ENCODE measurements at regions not wholly inside any gene's neighbourhood (a gene's known extent, or its start where the extent isn't known, plus 50 kb on each side); places are given as distances from the start of the nearest gene placed in this dataset.

DNA sequence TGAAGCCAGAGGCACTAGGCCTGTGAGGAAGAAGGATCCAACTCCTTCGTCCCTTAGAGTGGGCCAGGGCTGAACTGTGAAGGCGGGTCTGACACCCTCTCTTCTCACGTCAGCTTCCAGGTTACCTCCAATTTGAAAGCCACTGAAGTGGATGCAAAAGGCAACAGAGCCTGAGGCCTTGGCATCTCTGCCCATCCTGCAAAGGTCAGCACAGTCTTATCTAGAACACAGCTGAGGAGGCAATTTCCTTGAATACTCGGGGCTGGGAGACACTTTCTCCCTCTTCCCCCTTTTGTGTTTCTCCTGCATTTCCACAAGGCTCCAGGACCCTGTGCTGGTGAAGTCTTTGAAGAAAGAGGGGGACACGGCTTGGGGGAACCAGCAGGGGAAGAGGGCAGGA lies 91.6 kb upstream of the PAX6 start:
- TF ChIP-seq, protein P1, sequence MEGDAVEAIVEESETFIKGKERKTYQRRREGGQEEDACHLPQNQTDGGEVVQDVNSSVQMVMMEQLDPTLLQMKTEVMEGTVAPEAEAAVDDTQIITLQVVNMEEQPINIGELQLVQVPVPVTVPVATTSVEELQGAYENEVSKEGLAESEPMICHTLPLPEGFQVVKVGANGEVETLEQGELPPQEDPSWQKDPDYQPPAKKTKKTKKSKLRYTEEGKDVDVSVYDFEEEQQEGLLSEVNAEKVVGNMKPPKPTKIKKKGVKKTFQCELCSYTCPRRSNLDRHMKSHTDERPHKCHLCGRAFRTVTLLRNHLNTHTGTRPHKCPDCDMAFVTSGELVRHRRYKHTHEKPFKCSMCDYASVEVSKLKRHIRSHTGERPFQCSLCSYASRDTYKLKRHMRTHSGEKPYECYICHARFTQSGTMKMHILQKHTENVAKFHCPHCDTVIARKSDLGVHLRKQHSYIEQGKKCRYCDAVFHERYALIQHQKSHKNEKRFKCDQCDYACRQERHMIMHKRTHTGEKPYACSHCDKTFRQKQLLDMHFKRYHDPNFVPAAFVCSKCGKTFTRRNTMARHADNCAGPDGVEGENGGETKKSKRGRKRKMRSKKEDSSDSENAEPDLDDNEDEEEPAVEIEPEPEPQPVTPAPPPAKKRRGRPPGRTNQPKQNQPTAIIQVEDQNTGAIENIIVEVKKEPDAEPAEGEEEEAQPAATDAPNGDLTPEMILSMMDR (IDR thresholded peaks at IDR 0.05) = no peak
- TF ChIP-seq POLR2AphosphoS5 (IDR thresholded peaks at IDR 0.05; ENCODE audit: insufficient read depth in 1 of 2, low read depth in 1 of 2) = no peak
- H3K36me3 ChIP-seq = no peaks in the 10 kb centered on the region
- no peak for DNase-seq (ENCODE audit: extremely low spot score in 2 of 2)
- H3K9me3 ChIP-seq = no peaks in the 10 kb centered on the region
- intact Hi-C loops (cut with DNase I) = no loop called here
- no peaks in the 10 kb centered on the region for H3K27me3 ChIP-seq
- no peaks in the 10 kb centered on the region for H3K4me1 ChIP-seq
- no peak overlapping the region for H3K4me3 ChIP-seq
- no peak overlapping the region for H3K27ac ChIP-seq

DNA sequence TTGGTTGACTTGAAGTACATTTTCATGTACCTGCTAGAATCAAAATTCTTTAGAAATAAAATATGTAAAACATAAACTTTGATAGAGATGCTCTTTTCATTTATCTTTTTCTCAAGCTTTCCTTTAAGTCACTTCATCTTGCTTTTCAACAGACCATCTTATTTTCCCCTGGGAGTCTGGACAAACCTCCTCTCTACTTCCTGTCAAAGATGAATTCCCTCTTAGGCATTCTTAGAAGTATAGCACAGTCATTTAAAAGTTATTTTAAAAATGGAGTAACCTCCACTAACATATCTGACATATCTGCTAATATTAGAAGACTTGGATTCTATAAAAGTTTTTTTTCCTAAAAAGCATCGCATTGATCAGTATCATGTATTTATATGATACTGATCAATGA lies 84.8 kb upstream of the PAX6 start:
- no peaks in the 10 kb centered on the region for H3K4me1 ChIP-seq
- DNase-seq (ENCODE audit: extremely low spot score in 2 of 2) = no peak
- no peaks in the 10 kb centered on the region for H3K9me3 ChIP-seq
- TF ChIP-seq POLR2A (IDR thresholded peaks at IDR 0.05) = no peak
- TF ChIP-seq, protein P1 (IDR thresholded peaks at IDR 0.05) = no peak
- no peak for TF ChIP-seq POLR2AphosphoS5 (IDR thresholded peaks at IDR 0.05; ENCODE audit: insufficient read depth in 1 of 2, low read depth in 1 of 2)
- intact Hi-C loops (cut with DNase I) = no loop called here
- no peaks in the 10 kb centered on the region for H3K27me3 ChIP-seq
- H3K27ac ChIP-seq = no peak overlapping the region
- H3K36me3 ChIP-seq = no peaks in the 10 kb centered on the region
- no peak overlapping the region for H3K4me3 ChIP-seq

DNA sequence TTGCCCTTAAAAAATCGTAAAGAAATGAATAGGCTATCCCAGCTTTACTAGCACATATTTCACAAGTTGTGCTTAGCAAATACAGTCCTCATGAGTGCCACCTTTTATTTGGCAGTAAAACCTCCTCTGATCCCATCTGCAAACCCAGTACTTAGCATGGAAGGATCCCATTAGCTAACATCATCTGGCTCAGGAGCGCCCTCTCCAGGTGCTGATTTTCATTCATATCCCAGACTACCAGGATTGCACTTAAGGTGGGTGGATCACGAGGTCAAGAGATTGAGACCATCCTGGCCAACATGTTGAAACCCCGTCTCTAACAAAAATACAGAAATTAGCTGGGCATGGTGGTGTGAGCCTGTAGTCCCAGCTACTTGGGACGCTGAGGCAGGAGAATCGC lies 76.1 kb upstream of the PAX6 start:
- Histone ChIP-seq H3K4me1 (no peaks in the 10 kb centered on the region), H3K36me3 (no peaks in the 10 kb centered on the region), H3K27ac (no peak overlapping the region), H3K4me3 (no peak overlapping the region), H3K27me3 (no peaks in the 10 kb centered on the region), H3K9me3 (no peaks in the 10 kb centered on the region)
- intact Hi-C loops (cut with DNase I) = no loop called here
- no peak for DNase-seq (ENCODE audit: extremely low spot score in 2 of 2)
- TF ChIP-seq, protein P1 (IDR thresholded peaks at IDR 0.05) = no peak
- TF ChIP-seq POLR2A (IDR thresholded peaks at IDR 0.05) (no peak), POLR2AphosphoS5 (IDR thresholded peaks at IDR 0.05; ENCODE audit: insufficient read depth in 1 of 2, low read depth in 1 of 2) (no peak)

GRCh38 chr11:31884080-31884479 lies 73.0 kb upstream of the PAX6 start:
- TF ChIP-seq, protein P1 (IDR thresholded peaks at IDR 0.05) = no peak
- TF ChIP-seq POLR2AphosphoS5 (IDR thresholded peaks at IDR 0.05; ENCODE audit: insufficient read depth in 1 of 2, low read depth in 1 of 2) = no peak
- Histone ChIP-seq H3K27ac (no peak overlapping the region), H3K9me3 (no peaks in the 10 kb centered on the region), H3K4me3 (no peak overlapping the region), H3K36me3 (no peaks in the 10 kb centered on the region), H3K4me1 (no peaks in the 10 kb centered on the region), H3K27me3 (no peaks in the 10 kb centered on the region)
- intact Hi-C loops (cut with DNase I) = no loop called here
- no peak for DNase-seq (ENCODE audit: extremely low spot score in 2 of 2)

- Histone ChIP-seq H3K27ac (no peak overlapping the region), H3K4me1 (no peaks in the 10 kb centered on the region), H3K27me3 (no peaks in the 10 kb centered on the region), H3K36me3 (no peaks in the 10 kb centered on the region), H3K4me3 (no peak overlapping the region), H3K9me3 (no peaks in the 10 kb centered on the region)
- TF ChIP-seq POLR2A (IDR thresholded peaks at IDR 0.05) = no peak
- TF ChIP-seq POLR2AphosphoS5 (IDR thresholded peaks at IDR 0.05; ENCODE audit: insufficient read depth in 1 of 2, low read depth in 1 of 2) = no peak
- TF ChIP-seq, protein P1 (IDR thresholded peaks at IDR 0.05) = no peak
- intact Hi-C loops (cut with DNase I) = no loop called here
- DNase-seq (ENCODE audit: extremely low spot score in 2 of 2) = no peak
Observed at GRCh38 chr11:31883435-31883834, 72.3 kb upstream of the PAX6 start.

Measured in vagina (tissue), 2 donors.